GM18498 (cell line): ENCODE measurements at regions not wholly inside any gene's neighbourhood (a gene's known extent, or its start where the extent isn't known, plus 50 kb on each side); places are given as distances from the start of the nearest gene placed in this dataset.

Source experiments
- ATAC-seq: cut with Tn5 transposase; IDR thresholded peaks from one replicate; pipeline ENCODE4 v1.9.1; 2021; ENCODE audit warnings: mild to moderate bottlenecking, moderate library complexity; ENCODE audit not compliant: unreplicated experiment

- no peak for ATAC-seq
Observed at GRCh38 chr18:27411013-27411412, 225.9 kb upstream of the CHST9 start.

GRCh38 chr18:27404855-27405254 lies 219.7 kb upstream of the CHST9 start:
- ATAC-seq: no peak

- ATAC-seq: no peak
Observed at GRCh38 chr18:27400001-27400400, 214.9 kb upstream of the CHST9 start.

- no peak for ATAC-seq
Observed at GRCh38 chr18:27395752-27396151, 210.6 kb upstream of the CHST9 start.

- ATAC-seq: no peak
Observed at GRCh38 chr18:27394687-27395086, 209.6 kb upstream of the CHST9 start.

- ATAC-seq: no peak
Observed at GRCh38 chr18:27382567-27383216, 197.6 kb upstream of the CHST9 start.

GRCh38 chr18:27378431-27379095 lies 193.5 kb upstream of the CHST9 start:
- no peak for ATAC-seq

- ATAC-seq: no peak
Observed at GRCh38 chr18:27377251-27377650, 192.1 kb upstream of the CHST9 start.

GRCh38 chr18:27372386-27372785 lies 187.3 kb upstream of the CHST9 start:
- ATAC-seq: no peak

GRCh38 chr18:27366665-27367064 lies 181.6 kb upstream of the CHST9 start:
- ATAC-seq: no peak

- ATAC-seq: no peak
Observed at GRCh38 chr18:27366151-27366550, 181.0 kb upstream of the CHST9 start.

GRCh38 chr18:27363872-27364271 lies 178.8 kb upstream of the CHST9 start:
- ATAC-seq: no peak

GRCh38 chr18:27361477-27361876 lies 176.4 kb upstream of the CHST9 start:
- no peak for ATAC-seq

GRCh38 chr18:27355308-27355707 lies 170.2 kb upstream of the CHST9 start:
- no peak for ATAC-seq

GRCh38 chr18:27353273-27353672 lies 168.2 kb upstream of the CHST9 start:
- no peak for ATAC-seq

GRCh38 chr18:27349284-27349882 lies 164.3 kb upstream of the CHST9 start:
- no peak for ATAC-seq

- no peak for ATAC-seq
Observed at GRCh38 chr18:27331606-27332005, 146.5 kb upstream of the CHST9 start.

GRCh38 chr18:27314996-27315395 lies 129.9 kb upstream of the CHST9 start:
- ATAC-seq: no peak

GRCh38 chr18:27313678-27314077 lies 128.6 kb upstream of the CHST9 start:
- no peak for ATAC-seq

GRCh38 chr18:27312853-27313252 lies 127.7 kb upstream of the CHST9 start:
- ATAC-seq: no peak

GRCh38 chr18:27312153-27312552 lies 127.0 kb upstream of the CHST9 start:
- ATAC-seq: no peak

- ATAC-seq: no peak
Observed at GRCh38 chr18:27311114-27311513, 126.0 kb upstream of the CHST9 start.
